Keratinocyte (primary cell): ENCODE measurements at regions not wholly inside any gene's neighbourhood (a gene's known extent, or its start where the extent isn't known, plus 50 kb on each side); places are given as distances from the start of the nearest gene placed in this dataset.

Source experiments
- DNase-seq: peaks from one replicate; pipeline ENCODE4 v3.0.0-alpha.2; 2011; ENCODE audit warnings: low read depth, missing footprints, low spot score
- FAIRE-seq: peaks from 2 replicates; lab custom pipeline; 2011; peaks lifted over from hg19 to GRCh38; lab: Jason Lieb, UNC
- H2AFZ ChIP-seq: 2 replicates; pipeline ENCODE4 v1.6.0; 2012; ENCODE audit warnings: low read length, control low read depth, inconsistent platforms; ENCODE audit not compliant: control insufficient read depth
- H3K27ac ChIP-seq: 2 replicates; pipeline ENCODE4 v1.5.1; 2011; ENCODE audit warnings: low read length; ENCODE audit not compliant: control insufficient read depth, insufficient read depth
- H3K27me3 ChIP-seq: 3 replicates; pipeline ENCODE4 v1.6.0; 2011; ENCODE audit warnings: low read length; ENCODE audit not compliant: control insufficient read depth, insufficient read depth; ENCODE audit errors: extremely low read depth
- H3K36me3 ChIP-seq, 2 experiments: 2 replicates in 1 of 2; 3 replicates in 1 of 2; pipeline ENCODE4 v1.5.1; 2011; ENCODE audit warnings: low read length in 2 of 2, mild to moderate bottlenecking in 1 of 2; ENCODE audit not compliant: control insufficient read depth in 2 of 2, insufficient read depth in 2 of 2; ENCODE audit errors: extremely low read depth in 1 of 2
- H3K4me1 ChIP-seq: 3 replicates; pipeline ENCODE4 v1.5.1; 2011; ENCODE audit warnings: low read length; ENCODE audit not compliant: control insufficient read depth, insufficient read depth; ENCODE audit errors: extremely low read depth
- H3K4me2 ChIP-seq: 3 replicates; pipeline ENCODE4 v1.6.0; 2011; ENCODE audit warnings: low read depth, low read length; ENCODE audit not compliant: control insufficient read depth, insufficient read depth; ENCODE audit errors: extremely low read depth
- H3K4me3 ChIP-seq, 3 experiments: fragments of 200-600 bp in 1 of 3; sonication (generic) in 1 of 3; 2 replicates in 2 of 3; 3 replicates in 1 of 3; pipeline ENCODE4 v1.5.1; 2011 to 2016; ENCODE audit warnings: low read length in 3 of 3, mild to moderate bottlenecking in 3 of 3, control low read depth in 2 of 3, inconsistent platforms in 1 of 3, low read depth in 1 of 3, mixed read lengths in 1 of 3, mixed run types in 1 of 3, moderate library complexity in 1 of 3; ENCODE audit not compliant: control insufficient read depth in 2 of 3, insufficient read depth in 2 of 3; ENCODE audit errors: extremely low read depth in 1 of 3
- H3K79me2 ChIP-seq: 2 replicates; pipeline ENCODE4 v1.6.0; 2012; ENCODE audit warnings: low read length; ENCODE audit not compliant: control insufficient read depth, insufficient read depth
- H3K9ac ChIP-seq: 3 replicates; pipeline ENCODE4 v1.6.0; 2011; ENCODE audit warnings: low read length; ENCODE audit not compliant: control insufficient read depth, insufficient read depth; ENCODE audit errors: extremely low read depth
- H3K9me1 ChIP-seq: 3 replicates; pipeline ENCODE4 v1.6.0; 2011; ENCODE audit warnings: low read length; ENCODE audit not compliant: control insufficient read depth, insufficient read depth; ENCODE audit errors: extremely low read depth
- H3K9me3 ChIP-seq: 2 replicates; pipeline ENCODE4 v1.5.1; 2012; ENCODE audit warnings: low read depth, low read length; ENCODE audit not compliant: control insufficient read depth
- H4K20me1 ChIP-seq: 3 replicates; pipeline ENCODE4 v1.6.0; 2011; ENCODE audit warnings: low read length; ENCODE audit not compliant: control insufficient read depth, insufficient read depth; ENCODE audit errors: extremely low read depth
- CTCF ChIP-seq, 3 experiments: IDR thresholded peaks in 1 of 3; conservative IDR thresholded peaks in 1 of 3; optimal IDR thresholded peaks in 1 of 3; 2 replicates in 2 of 3; 3 replicates in 1 of 3; pipeline versions ENCODE3 to v1.5.1; 2011; ENCODE audit warnings: low read length in 3 of 3, mild to moderate bottlenecking in 3 of 3, moderate library complexity in 2 of 3, control low read depth in 1 of 3, inconsistent platforms in 1 of 3; ENCODE audit not compliant: insufficient read depth in 2 of 3; ENCODE audit errors: extremely low read depth in 1 of 3
- EZH2 ChIP-seq: IDR thresholded peaks from one replicate; pipeline ENCODE4 v1.6.1; 2012; ENCODE audit warnings: inconsistent platforms, mild to moderate bottlenecking, low read length, moderate library complexity
- dilution Hi-C: fragments of 300-500 bp; cut with MboI; formaldehyde crosslinking; loops from one replicate; pipeline ENCODE4 v1.7.0; 2020; ENCODE audit warnings: low sequenced_read_pairs; ENCODE audit not compliant: extremely low pct_ligation_motif_present

- dilution Hi-C loops, result no loop called here
- Histone ChIP-seq H3K27me3 (no peaks in the 10 kb centered on the region), H3K9ac (no peak overlapping the region), H3K4me1 (peaks cover 6% of the 10 kb centered on the region), H2AFZ (no peak overlapping the region), H3K36me3 (no peaks in the 10 kb centered on the region), H3K4me2 (no peak overlapping the region), H4K20me1 (no peaks in the 10 kb centered on the region), H3K9me1 (no peaks in the 10 kb centered on the region), H3K79me2 (no peaks in the 10 kb centered on the region), H3K9me3 (no peaks in the 10 kb centered on the region), H3K27ac (no peak overlapping the region), H3K4me3 (no peak overlapping the region)
- no peak for DNase-seq
- TF ChIP-seq CTCF (optimal IDR thresholded peaks at IDR 0.05 in 1 of 3, IDR thresholded peaks at IDR 0.05 in 1 of 3, conservative IDR thresholded peaks at IDR 0.05 in 1 of 3; ENCODE audit: extremely low read depth in 1 of 3, insufficient read depth in 2 of 3, low read length in 3 of 3) (no peak), EZH2 (no peak)
- no peak for FAIRE-seq
Observed at GRCh38 chr5:125695996-125696655, 727.1 kb upstream of the GRAMD2B start.

GRCh38 chr5:125696762-125697161, 726.4 kb upstream of the GRAMD2B start:
- Histone ChIP-seq H3K4me1 (peaks cover 6% of the 10 kb centered on the region), H3K79me2 (no peaks in the 10 kb centered on the region), H3K36me3 (no peaks in the 10 kb centered on the region), H3K4me3 (no peak overlapping the region), H3K9ac (no peak overlapping the region), H3K9me1 (no peaks in the 10 kb centered on the region), H4K20me1 (no peaks in the 10 kb centered on the region), H3K27ac (no peak overlapping the region), H2AFZ (no peak overlapping the region), H3K27me3 (no peaks in the 10 kb centered on the region), H3K9me3 (no peaks in the 10 kb centered on the region), H3K4me2 (no peak overlapping the region)
- TF ChIP-seq CTCF (optimal IDR thresholded peaks at IDR 0.05 in 1 of 3, IDR thresholded peaks at IDR 0.05 in 1 of 3, conservative IDR thresholded peaks at IDR 0.05 in 1 of 3; ENCODE audit: extremely low read depth in 1 of 3, insufficient read depth in 2 of 3, low read length in 3 of 3), result no peak
- TF ChIP-seq EZH2, result no peak
- FAIRE-seq, result peak; percentile 87
- peak; percentile 7 for DNase-seq
- dilution Hi-C loops, result no loop called here
